K562 (cell line): ENCODE measurements at regions not wholly inside any gene's neighbourhood (a gene's known extent, or its start where the extent isn't known, plus 50 kb on each side); places are given as distances from the start of the nearest gene placed in this dataset.

Source experiments
- ATAC-seq: fragments of 200-7000 bp; cut with Tn5 transposase; 3 replicates; pipeline ENCODE4 v1.9.1; 2020; ENCODE audit warnings: moderate library complexity
- BruUV-seq: library from RNA; stranded (reverse); fragments of 400-500 nt; replicated peaks from 2 replicates; lab custom pipeline; 2021; lab: Mats Ljungman, UMichigan
- CTCF ChIA-PET: fragments of 300-600 bp; formaldehyde crosslinking; extraction: SDS; loops from one replicate; lab custom pipeline; 2021; ENCODE audit warnings: low intra/inter-chr PET ratio; lab: Yijun Ruan, JAX
- POLR2A ChIA-PET: fragments of 300-600, 350-650 bp; sonication (Branson Sonifier 250); formaldehyde crosslinking; extraction: SDS; loops from one replicate; lab custom pipeline; 2021; ENCODE audit warnings: antibody characterized with exemption, inconsistent platforms; lab: Yijun Ruan, JAX
- DNase-seq, 4 experiments: peaks; one replicate each; pipeline versions ENCODE4 v3.0.0 to v3.0.0-alpha.2; 2011 to 2018; ENCODE audit warnings: low spot score in 3 of 4, mixed read lengths in 3 of 4; ENCODE audit errors: extremely low read depth in 1 of 4
- FAIRE-seq: peaks from 2 replicates; lab custom pipeline; 2011; peaks lifted over from hg19 to GRCh38; lab: Jason Lieb, UNC
- H2AFZ ChIP-seq: 2 replicates; pipeline ENCODE4 v1.6.0; 2011; ENCODE audit warnings: low read depth, low read length, control low read depth, inconsistent platforms
- H3K27ac ChIP-seq: fragments of 200-600 bp; 3 replicates; pipeline ENCODE4 v1.8.0; 2011; ENCODE audit warnings: low read depth, mild to moderate bottlenecking, control low read depth, inconsistent platforms, low read length, moderate library complexity, mixed read lengths; ENCODE audit errors: extremely low read depth
- H3K27me3 ChIP-seq, 2 experiments: fragments of 300-600 bp in 1 of 2; 2 replicates in 1 of 2; 3 replicates in 1 of 2; pipeline versions ENCODE4 v1.6.0 to v1.8.0; 2011; ENCODE audit warnings: inconsistent platforms in 2 of 2, low read length in 2 of 2, mild to moderate bottlenecking in 1 of 2, mixed read lengths in 1 of 2, moderate library complexity in 1 of 2; ENCODE audit not compliant: control insufficient read depth in 2 of 2, insufficient read depth in 2 of 2
- H3K36me3 ChIP-seq: fragments of 300-600 bp; 3 replicates; pipeline ENCODE4 v1.8.0; 2011; ENCODE audit warnings: mild to moderate bottlenecking, low read length, inconsistent platforms; ENCODE audit not compliant: control insufficient read depth, insufficient read depth
- H3K4me1 ChIP-seq, 2 experiments: fragments of 200-600 bp in 1 of 2; replicated peaks in 1 of 2; 2 replicates in 1 of 2; 3 replicates in 1 of 2; pipeline versions ENCODE4 v1.5.1 to v1.8.0; 2011; ENCODE audit warnings: inconsistent platforms in 2 of 2, low read length in 2 of 2, mild to moderate bottlenecking in 1 of 2, mixed read lengths in 1 of 2, moderate library complexity in 1 of 2; ENCODE audit not compliant: control insufficient read depth in 2 of 2, insufficient read depth in 2 of 2
- H3K4me2 ChIP-seq: 2 replicates; pipeline ENCODE4 v1.6.1; 2011; ENCODE audit warnings: low read length, control low read depth, inconsistent platforms, mixed read lengths; ENCODE audit not compliant: insufficient read depth
- H3K4me3 ChIP-seq: fragments of 200-600 bp; sonication (generic), shearing (Covaris generic); 2 replicates; pipeline ENCODE4 v1.5.1; 2016; ENCODE audit warnings: control low read depth, inconsistent platforms
- H3K79me2 ChIP-seq: fragments of 200-600 bp; 3 replicates; pipeline ENCODE4 v1.8.0; 2011; ENCODE audit warnings: low read length, inconsistent platforms; ENCODE audit not compliant: control insufficient read depth, insufficient read depth
- H3K9ac ChIP-seq, 2 experiments: 2 replicates each; pipeline versions ENCODE4 v1.6.0 to v1.6.1; 2011; ENCODE audit warnings: low read depth in 2 of 2, low read length in 2 of 2, control low read depth in 1 of 2, inconsistent platforms in 1 of 2, mild to moderate bottlenecking in 1 of 2, mixed read lengths in 1 of 2; ENCODE audit not compliant: insufficient read depth in 1 of 2
- H3K9me1 ChIP-seq: one replicate; pipeline ENCODE4 v1.6.0; 2011; ENCODE audit warnings: inconsistent platforms, mild to moderate bottlenecking, low read length, moderate library complexity; ENCODE audit not compliant: control insufficient read depth, insufficient read depth
- H3K9me3 ChIP-seq: replicated peaks from 2 replicates; pipeline ENCODE4 v1.5.1; 2011; ENCODE audit warnings: low read depth, low read length, inconsistent platforms; ENCODE audit not compliant: control insufficient read depth, insufficient read depth
- H4K20me1 ChIP-seq: replicated peaks from 2 replicates; pipeline ENCODE4 v1.6.1; 2011; ENCODE audit warnings: low read length, inconsistent platforms, mixed read lengths; ENCODE audit not compliant: control insufficient read depth, insufficient read depth
- ADNP ChIP-seq: fragments of 200-800 bp; sonication (Bioruptor generic); IDR thresholded peaks from 2 replicates; pipeline ENCODE4 v1.6.1; 2016; ENCODE audit warnings: missing genetic modification characterization, missing compliant biosample characterization
- ATF1 ChIP-seq, 2 experiments: fragments of 450-650 bp in 1 of 2; IDR thresholded peaks; 2 replicates each; pipeline ENCODE4 v1.6.1; 2016; ENCODE audit warnings: missing compliant biosample characterization in 1 of 2, missing genetic modification characterization in 1 of 2
- ATF6 ChIP-seq: sonication (generic); formaldehyde crosslinking; IDR thresholded peaks from 2 replicates; pipeline ENCODE4 v1.4.0; 2020; ENCODE audit warnings: mild to moderate bottlenecking, missing genetic modification reagents
- CTBP1 ChIP-seq: fragments of 450-650 bp; IDR thresholded peaks from 2 replicates; pipeline ENCODE4 v1.6.1; 2016; ENCODE audit warnings: borderline replicate concordance
- FOXO4 ChIP-seq: fragments of 450-650 bp; formaldehyde crosslinking; IDR thresholded peaks from 2 replicates; pipeline ENCODE4 v1.4.0; 2020; ENCODE audit warnings: mild to moderate bottlenecking, moderate library complexity
- KDM2B ChIP-seq: fragments of 250-450 bp; sonication (Bioruptor Pico); IDR thresholded peaks from 2 replicates; pipeline ENCODE4 v1.8.0; 2021; ENCODE audit warnings: mild to moderate bottlenecking, moderate library complexity
- MXD1 ChIP-seq: fragments of 250-450 bp; sonication (Bioruptor Pico); IDR thresholded peaks from 2 replicates; pipeline ENCODE4 v1.8.0; 2021; ENCODE audit warnings: borderline replicate concordance, mild to moderate bottlenecking, moderate library complexity; ENCODE audit not compliant: poor library complexity, severe bottlenecking
- MYNN ChIP-seq, 2 experiments: sonication (generic); formaldehyde crosslinking in 1 of 2; IDR thresholded peaks; 2 replicates each; pipeline versions ENCODE4 v1.5.0 to v1.6.1; 2016 to 2020; ENCODE audit warnings: antibody characterized with exemption in 1 of 2, missing genetic modification reagents in 1 of 2
- OTX1 ChIP-seq: fragments of 450-650 bp; formaldehyde crosslinking; IDR thresholded peaks from 2 replicates; pipeline ENCODE4 v1.4.0; 2022; ENCODE audit warnings: mild to moderate bottlenecking
- PCBP2 ChIP-seq: fragments of 200-400 bp; formaldehyde crosslinking; IDR thresholded peaks from 2 replicates; pipeline ENCODE4 v1.6.1; 2018; ENCODE audit warnings: low read length, low read depth, mild to moderate bottlenecking, moderate library complexity; ENCODE audit not compliant: poor library complexity, severe bottlenecking
- POLR2B ChIP-seq: fragments of 450-650 bp; IDR thresholded peaks from 2 replicates; pipeline ENCODE4 v1.6.1; 2018; ENCODE audit warnings: low read depth; ENCODE audit not compliant: partially characterized antibody
- POLR2H ChIP-seq: IDR thresholded peaks from 2 replicates; pipeline ENCODE4 v1.6.1; 2016; ENCODE audit warnings: missing genetic modification characterization, low read depth, mild to moderate bottlenecking, control low read depth, missing compliant biosample characterization, moderate library complexity
- TAF7 ChIP-seq: fragments of 450-650 bp; IDR thresholded peaks from 2 replicates; pipeline ENCODE4 v1.6.1; 2016; ENCODE audit warnings: missing genetic modification characterization, missing compliant biosample characterization
- U2AF2 ChIP-seq: fragments of 200-400 bp; formaldehyde crosslinking; optimal IDR thresholded peaks from 2 replicates; pipeline ENCODE3; 2017; ENCODE audit warnings: low read depth, mild to moderate bottlenecking, low read length
- ZNF232 ChIP-seq: sonication (generic); formaldehyde crosslinking; IDR thresholded peaks from 2 replicates; pipeline ENCODE4 v1.8.0; 2022; ENCODE audit warnings: mild to moderate bottlenecking, missing genetic modification reagents
- ZNF431 ChIP-seq: sonication (generic); formaldehyde crosslinking; IDR thresholded peaks from 2 replicates; pipeline ENCODE4 v1.8.0; 2022; ENCODE audit warnings: mild to moderate bottlenecking, missing genetic modification reagents
- ZNF511 ChIP-seq: sonication (generic); formaldehyde crosslinking; IDR thresholded peaks from 2 replicates; pipeline ENCODE4 v1.8.0; 2022; ENCODE audit warnings: mild to moderate bottlenecking, missing genetic modification reagents
- ZNF764 ChIP-seq: fragments of 250-450 bp; sonication (Bioruptor Pico); IDR thresholded peaks from 2 replicates; pipeline ENCODE4 v1.4.0; 2020; ENCODE audit warnings: low read depth, mild to moderate bottlenecking, moderate library complexity
- WGBS: fragments of 100-300 bp; shearing (Covaris generic); methylation state at CpG from one replicate; pipeline ENCODE4 v1.1.6; 2016; ENCODE audit warnings: low coverage, mixed read lengths; ENCODE audit not compliant: insufficient coverage; ENCODE audit errors: missing lambda C conversion rate; 5-methylcytosine and 5-hydroxymethylcytosine counted together
- in situ Hi-C: fragments of 300-500 bp; cut with MboI; formaldehyde crosslinking; loops from 4 replicates; pipeline ENCODE4 v1.15.0; 2018; ENCODE audit warnings: inconsistent platforms, mixed read lengths
- intact Hi-C: fragments of 100-400 bp; cut with micrococcal nuclease; formaldehyde crosslinking; loops from 2 replicates; pipeline ENCODE4 v1.14.2; 2022

GRCh38 chr1:55938861-55939260 is 640.5 kb downstream of the PLPP3 start (continued):
- TF ChIP-seq ZNF232 (CRISPR knock-in tag) (no peak), ZNF431 (CRISPR knock-in tag) (no peak)

GRCh38 chr1:55938376-55938850 is 641.0 kb downstream of the PLPP3 start:
- Histone ChIP-seq H3K36me3 (no peaks in the 10 kb centered on the region), H3K9me1 (no peaks in the 10 kb centered on the region), H3K4me1 (no peaks in the 10 kb centered on the region), H3K27ac (no peak overlapping the region), H3K9ac (no peak overlapping the region), H3K4me2 (no peak overlapping the region), H3K27me3 (no peaks in the 10 kb centered on the region), H3K9me3 (no peaks in the 10 kb centered on the region), H4K20me1 (no peaks in the 10 kb centered on the region), H3K4me3 (no peak overlapping the region), H3K79me2 (no peaks in the 10 kb centered on the region), H2AFZ (no peak overlapping the region)
- ATAC-seq (no peak), FAIRE-seq (no peak), DNase-seq (no peak)
- CTCF ChIA-PET: no interaction called here
- 0% methylated on average over 5 of the region's 5 CpGs for WGBS
- POLR2A ChIA-PET: no interaction called here
- in situ Hi-C loops (no loop called here), intact Hi-C loops (no loop called here)
- BruUV-seq: no TSS peak
- no peak for TF ChIP-seq PCBP2
- TF ChIP-seq ADNP (tag): no peak
- TF ChIP-seq MXD1 (CRISPR knock-in tag): no peak
- TF ChIP-seq ATF1 (CRISPR knock-in tag; IDR thresholded peaks at IDR 0.05): no peak
- TF ChIP-seq ATF1 (tag; IDR thresholded peaks at IDR 0.05): no peak
- TF ChIP-seq FOXO4: no peak
- no peak for TF ChIP-seq CTBP1
- TF ChIP-seq ZNF764 (CRISPR knock-in tag): no peak
- no peak for TF ChIP-seq ZNF511
- TF ChIP-seq MYNN (IDR thresholded peaks at IDR 0.05): no peak
- no peak for TF ChIP-seq MYNN (CRISPR knock-in tag; IDR thresholded peaks at IDR 0.05)
- no peak for TF ChIP-seq POLR2H
- no peak for TF ChIP-seq TAF7 (tag)
- no peak for TF ChIP-seq OTX1 (CRISPR knock-in tag)
- no peak for TF ChIP-seq POLR2B
- TF ChIP-seq ATF6 (CRISPR knock-in tag): no peak
- no peak for TF ChIP-seq U2AF2
- no peak for TF ChIP-seq KDM2B (CRISPR knock-in tag)
